ENCODE measurements at regions not wholly inside any gene's neighbourhood (a gene's known extent, or its start where the extent isn't known, plus 50 kb on each side); places are given as distances from the start of the nearest gene placed in this dataset.

DNA sequence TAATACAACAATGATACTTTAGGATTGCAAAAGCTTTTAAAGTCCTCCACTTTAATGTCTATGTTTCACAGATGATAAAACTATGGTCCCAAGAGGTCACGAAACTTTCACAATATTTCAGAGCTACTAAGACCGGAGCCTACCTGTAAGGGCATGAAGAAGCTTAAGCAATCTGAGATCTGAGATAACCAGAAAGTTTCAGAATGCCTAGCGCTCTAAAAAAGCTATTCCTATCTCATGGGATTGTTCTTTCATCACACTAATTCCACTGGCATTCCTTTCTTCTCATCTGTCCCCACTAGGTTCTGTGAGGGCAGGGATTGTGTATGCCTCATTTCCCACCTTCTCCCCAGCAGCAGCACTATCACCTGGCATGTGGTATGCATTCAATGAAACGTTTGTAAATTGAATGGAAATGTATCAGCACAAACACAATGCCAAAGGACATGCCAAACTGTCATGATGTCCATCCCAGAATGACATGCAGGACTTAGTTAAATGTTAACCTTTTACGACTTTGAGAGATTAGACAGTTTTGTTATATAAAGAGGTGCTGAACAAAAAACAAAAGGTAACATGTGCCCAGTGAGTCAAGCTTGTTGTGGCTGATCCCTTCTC, 104.7 kb upstream of the NR2F2 start:
- DNase-seq = no peak

DNA sequence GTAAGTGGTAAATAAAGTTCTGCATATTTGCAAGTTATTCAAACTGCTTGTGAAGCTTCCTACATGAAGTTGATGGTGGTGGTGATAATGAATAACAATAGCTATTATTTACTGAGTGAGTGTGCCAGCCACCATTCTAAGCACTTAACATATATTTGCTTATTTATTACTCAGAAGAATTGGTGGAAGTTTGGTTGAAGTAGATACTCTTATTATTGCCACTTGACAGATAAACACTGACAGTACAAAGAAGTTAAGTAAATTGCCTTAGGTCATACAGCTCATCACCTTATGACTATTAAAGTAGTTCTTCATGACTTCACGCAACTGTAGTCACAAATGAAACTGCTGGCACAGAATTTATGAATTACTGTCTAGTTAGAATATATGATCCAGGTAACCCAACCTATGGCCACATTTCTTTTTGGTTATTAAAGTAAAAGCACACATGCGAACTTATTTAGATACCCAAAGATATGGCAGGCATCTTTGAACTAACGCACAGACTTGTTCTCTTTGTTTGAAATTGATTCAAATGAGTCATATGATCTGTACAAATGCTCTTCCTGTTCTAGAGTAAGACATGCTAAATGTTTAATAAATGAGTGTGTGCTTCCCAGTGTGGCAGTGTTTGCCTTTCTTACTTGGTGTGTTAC, 99.8 kb upstream of the NR2F2 start:
- no peak for DNase-seq

DNA sequence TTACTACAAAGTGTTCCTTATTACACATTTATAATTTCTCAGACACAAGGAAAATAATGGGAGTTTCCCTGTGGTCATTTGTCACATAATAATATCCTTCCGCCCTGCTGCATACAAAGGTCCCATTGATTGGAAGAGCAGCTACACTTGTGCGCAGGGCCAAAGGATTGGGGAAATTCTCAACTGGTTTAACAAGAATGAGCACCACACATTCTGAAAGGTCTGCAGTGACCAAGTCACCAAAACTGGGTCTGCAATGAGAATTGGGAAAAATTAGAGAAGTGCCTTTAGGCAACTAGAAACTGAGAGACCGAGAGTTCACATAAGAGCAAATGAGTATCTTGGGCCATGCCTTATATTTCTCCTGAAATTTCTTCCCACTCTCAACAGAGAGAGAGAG, 98.2 kb upstream of the NR2F2 start:
- no peak for DNase-seq

DNA sequence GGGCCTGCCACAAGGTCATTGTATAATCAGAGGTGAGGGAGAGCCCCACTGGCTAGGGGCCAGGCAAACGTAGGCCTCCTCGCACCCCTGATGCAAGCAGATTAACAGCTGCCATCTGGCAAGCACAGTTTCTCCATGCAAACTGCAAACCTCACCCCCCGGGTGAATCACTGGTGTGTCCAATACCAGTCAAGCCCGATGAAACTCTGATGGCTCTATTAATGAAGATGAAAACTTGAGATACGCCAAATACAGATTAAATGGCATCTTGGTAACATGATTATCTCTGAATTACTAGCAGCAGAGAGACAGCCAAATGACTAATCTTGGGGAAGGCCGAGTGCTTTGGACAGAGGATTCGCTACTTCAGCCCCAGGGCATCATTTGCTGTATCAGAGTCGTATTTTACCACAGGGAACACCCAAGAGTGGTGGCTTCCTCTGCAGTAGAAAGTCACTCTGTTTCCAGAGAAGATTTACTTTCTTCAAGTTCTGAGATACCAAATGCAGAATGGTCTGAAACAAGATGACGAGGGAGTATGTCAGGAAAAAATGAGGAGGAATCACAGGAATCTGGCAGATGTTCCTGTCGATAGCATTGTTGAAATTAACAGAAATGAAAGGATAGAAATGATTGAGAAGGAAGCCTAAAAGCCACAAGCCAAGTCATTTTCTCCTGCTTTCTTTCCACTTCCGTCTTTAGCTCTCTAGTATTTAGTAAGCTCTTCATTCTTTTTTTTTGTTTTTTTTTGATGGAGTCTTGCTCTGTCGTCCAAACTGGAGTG, 96.2 kb upstream of the NR2F2 start:
- DNase-seq = no peak

DNA sequence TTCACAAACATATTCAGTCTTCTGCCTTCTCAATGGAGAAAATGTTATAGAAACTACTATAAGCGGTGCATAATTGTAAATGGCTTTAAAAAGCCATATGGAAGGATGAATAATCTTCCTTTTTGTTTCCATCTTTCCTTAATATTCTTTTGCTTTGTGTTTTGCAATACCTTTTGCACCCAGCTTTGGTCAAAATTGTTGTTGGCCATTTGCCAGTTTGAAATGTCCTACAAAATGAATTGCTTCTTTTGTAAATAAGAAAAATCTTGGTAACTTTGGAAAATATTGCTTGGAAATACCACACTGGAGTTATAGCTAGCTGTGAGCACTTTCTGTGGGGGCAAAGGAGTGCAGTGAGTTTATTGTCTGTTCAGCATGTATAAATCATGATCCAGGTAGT, 93.5 kb upstream of the NR2F2 start:
- no peak for DNase-seq

DNA sequence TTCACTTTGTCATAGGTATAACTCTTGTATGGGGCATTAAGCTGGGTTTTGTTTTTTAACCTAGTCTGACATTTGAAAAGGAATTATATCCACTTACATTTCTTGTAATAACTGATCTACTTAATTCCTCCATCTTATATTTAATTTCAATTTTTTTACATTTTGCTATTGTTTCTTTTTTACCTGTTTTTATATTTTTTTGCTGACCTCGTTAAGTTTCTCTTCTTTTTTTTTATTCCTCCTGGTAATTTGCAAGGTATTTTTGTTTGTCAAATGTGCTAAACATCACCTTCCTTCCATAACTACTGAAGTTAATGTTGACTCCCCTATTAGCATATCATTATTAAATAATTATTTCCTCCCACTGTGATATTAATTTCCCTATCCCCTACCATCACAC, 87.7 kb upstream of the NR2F2 start:
- no peak for DNase-seq

DNA sequence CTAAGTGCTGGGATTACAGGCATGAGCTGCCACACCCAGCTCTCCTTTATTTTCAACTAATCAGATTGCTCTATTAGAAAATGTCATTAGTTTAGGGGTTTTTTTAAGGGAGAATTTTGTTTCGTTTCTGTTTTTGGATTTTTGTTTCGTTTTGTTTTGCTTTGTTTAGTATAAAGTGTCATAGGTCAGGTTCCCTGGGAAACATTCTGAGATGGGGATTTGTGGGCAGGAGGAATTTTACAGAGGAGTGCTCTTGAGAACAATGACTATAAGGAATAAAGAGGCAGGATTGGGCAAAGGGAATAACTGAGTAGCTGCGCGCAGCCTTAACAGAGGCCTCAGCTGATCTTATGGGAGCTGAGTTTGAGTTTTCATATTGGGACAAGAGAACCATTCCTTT, 86.8 kb upstream of the NR2F2 start:
- DNase-seq = no peak

DNA sequence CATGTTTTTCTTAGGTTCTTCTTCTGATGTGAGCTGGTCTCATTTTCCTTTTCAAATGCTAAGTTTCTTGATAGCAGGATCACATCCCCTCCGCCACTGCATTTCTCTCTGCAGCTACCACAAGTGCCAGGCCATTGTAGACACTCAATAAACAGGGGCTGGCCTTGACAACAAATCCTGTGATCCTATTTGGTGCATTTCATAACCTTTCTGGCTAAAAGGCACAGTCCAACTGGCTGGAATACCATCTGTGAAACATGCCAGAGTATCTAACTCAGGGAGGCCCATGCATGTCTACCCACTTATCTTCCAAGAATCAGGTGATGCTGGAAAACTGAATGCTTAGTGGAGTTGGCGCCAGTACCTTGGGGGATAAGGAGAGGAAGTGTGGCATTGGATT, 85.2 kb upstream of the NR2F2 start:
- DNase-seq = no peak

DNA sequence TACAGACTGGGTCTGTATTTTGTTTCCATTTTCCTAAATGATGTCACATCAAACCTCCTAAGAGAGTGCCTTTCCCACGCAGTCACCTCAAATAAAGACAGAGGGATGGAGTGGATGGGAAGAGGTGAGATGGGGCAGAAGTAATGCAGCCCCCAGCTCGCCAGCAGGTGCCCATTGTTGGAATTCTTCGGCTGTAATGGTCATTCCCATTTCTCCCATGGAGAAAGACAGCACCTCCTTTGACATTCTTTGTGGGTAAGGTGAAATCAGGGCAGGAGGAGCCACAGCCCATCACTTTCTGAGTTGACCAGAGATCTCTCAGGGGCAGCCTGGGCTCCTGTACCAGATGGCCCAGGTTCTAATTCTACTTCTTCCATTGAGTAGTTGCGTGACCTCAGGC, 84.4 kb upstream of the NR2F2 start:
- no peak for DNase-seq

DNA sequence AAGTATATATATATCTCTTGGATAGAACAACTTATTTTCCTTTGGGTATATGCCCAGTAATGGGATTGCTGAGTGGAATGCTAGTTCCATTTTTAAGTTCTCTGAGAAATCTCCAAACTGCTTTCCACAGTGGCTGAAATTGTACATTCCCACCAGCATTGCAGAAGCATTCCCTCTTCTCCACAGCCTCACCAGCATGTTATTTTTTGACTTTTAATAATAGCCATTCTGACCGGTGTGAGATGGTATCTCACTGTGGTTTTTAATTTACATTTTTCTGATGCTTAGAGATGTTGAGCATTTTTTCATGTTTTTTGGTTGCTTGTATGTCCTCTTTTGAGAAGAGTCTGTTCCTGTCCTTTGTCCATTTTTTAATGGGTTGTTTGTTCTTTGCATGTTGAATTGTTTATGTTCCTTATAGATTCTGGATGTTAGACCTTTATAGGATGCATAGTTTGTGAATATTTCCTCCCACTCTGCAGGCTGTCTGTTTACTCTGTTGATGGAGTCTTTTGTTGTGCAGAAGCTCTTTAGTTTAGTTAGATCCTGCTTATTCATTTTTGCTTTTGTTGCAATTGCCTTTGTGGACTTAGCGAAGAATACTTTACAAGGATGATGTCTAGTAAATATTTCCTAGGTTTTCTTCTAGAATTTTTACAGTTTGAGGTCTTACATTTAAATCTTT, 82.7 kb upstream of the NR2F2 start:
- no peak for DNase-seq

DNA sequence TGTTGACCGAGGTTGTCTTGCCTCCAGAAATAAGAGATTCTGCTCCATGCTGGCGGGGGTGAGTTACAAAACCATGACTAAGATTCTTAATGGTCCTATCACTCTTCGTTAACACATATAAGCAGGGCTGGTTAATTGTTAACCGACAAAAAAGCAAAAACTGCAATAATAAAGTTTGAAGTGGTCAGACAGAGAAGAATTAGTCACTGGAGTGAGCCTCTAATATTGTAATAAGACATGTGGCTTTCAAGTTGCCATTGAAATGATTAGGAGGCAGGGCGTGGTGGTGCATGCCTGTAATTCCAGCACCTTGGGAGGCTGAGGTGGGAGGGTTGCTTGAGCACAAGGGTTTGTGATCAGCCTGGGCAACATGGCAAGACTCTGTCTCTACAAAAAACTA, 78.4 kb upstream of the NR2F2 start:
- DNase-seq = no peak

DNA sequence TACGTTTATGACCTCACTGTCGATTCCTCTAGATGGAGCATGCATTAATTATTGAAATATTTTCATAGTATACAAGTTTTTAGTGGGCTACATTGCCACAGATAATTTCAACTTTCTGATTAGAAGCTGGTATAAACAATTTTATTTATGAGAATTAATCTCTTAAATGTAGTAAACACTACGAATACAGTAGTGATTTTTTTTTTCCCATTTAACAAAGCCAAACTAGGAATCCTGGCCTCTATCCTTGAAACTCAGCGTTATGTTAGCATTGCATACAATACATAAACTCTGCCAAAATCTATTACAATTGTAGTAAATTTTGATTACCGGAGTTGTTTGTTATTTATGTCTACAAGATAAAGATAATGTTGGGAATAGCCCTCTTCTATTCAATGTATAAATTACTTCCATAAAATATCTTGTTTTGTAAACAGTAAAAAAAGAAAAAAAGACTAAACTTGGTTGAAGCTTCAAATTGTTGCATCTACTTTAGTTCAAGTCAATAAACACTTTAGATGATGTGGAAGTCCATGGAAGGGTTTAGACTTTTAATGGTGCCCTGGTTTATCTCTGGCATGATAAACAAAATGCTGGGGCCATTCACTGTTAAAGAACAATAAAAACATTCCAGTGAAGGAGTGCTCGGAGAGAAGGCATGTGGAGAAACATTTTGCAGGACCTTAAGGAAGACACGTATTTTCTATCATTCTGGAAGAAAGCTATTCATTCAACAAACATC, 77.3 kb upstream of the NR2F2 start:
- DNase-seq = no peak

DNA sequence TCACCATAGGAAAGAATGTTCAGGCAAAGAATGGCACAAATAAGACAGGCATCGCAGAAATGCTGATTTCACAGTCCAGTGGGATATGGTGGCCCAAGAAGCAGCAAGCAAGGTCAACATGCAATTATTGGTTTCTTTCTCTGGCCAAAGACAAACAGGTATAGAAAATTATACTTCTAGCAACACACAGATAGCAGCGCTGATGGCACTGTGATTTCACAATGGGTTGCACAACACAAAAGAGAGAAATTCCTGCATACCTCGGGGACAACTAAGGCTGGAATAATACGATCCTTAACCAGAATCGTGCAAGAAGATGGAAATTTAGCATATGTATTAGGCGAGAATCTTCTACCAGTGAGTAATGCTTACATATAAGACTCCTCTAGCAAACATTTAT, 76.3 kb upstream of the NR2F2 start:
- DNase-seq = no peak

DNA sequence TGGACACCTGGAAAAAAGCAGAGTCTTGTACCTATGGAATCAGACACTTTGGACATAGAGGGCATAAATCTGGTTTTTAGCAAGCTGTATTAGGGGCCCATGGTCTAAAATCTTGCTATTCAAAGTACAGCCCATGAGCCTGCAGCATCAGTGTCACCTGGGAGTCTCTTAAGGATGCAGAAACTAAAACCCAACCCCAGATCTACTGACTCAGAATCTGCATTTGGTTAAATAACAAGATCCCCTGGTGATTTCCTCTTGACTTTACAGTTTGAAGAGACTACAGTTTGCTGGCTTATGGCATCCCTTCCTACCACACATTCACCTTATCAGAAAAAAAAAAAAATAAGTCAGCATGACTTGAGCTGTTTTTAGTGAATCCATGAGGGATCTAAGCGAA, 74.9 kb upstream of the NR2F2 start:
- no peak for DNase-seq

DNA sequence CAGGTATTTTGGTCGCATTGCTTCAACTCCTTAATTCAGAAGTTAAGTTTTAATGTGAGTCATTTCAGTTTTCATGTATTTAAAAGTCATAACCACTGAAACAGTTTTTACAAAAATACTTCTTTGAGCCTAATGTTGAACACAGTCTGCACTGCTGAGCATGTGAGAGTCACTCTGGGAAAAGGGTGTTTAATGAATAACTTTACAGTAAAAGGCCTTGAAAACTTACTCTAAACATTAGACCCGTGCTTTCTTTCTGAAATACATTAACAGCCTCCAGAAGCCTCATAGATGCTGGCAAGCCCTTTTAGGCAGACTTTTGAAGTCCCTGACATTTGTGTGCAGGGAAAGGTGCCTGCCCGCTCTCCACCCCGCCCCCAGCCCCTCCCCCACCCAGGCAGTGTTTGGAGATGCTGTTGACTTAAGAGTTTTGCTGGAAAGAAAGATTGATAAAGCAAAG, 68.9 kb upstream of the NR2F2 start:
- DNase-seq = no peak

DNA sequence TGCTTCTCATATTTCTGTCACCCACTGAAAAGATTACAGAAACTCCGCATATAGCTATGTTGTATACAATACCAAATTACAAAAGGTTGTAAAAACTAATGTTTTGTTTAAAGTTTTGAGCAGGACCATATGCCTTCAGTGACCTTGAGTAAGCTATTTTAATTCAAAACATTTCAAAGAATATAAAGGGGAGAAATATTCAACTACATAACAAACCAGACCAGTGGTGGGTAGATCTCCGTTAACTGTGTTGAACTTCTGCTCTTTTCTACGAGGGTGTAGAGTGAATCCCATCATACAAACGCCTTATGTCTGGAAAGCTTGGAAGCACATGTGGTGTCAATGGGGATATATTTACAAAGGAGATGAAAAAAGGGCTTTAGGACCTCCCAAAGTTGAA, 68.4 kb upstream of the NR2F2 start:
- DNase-seq = no peak

DNA sequence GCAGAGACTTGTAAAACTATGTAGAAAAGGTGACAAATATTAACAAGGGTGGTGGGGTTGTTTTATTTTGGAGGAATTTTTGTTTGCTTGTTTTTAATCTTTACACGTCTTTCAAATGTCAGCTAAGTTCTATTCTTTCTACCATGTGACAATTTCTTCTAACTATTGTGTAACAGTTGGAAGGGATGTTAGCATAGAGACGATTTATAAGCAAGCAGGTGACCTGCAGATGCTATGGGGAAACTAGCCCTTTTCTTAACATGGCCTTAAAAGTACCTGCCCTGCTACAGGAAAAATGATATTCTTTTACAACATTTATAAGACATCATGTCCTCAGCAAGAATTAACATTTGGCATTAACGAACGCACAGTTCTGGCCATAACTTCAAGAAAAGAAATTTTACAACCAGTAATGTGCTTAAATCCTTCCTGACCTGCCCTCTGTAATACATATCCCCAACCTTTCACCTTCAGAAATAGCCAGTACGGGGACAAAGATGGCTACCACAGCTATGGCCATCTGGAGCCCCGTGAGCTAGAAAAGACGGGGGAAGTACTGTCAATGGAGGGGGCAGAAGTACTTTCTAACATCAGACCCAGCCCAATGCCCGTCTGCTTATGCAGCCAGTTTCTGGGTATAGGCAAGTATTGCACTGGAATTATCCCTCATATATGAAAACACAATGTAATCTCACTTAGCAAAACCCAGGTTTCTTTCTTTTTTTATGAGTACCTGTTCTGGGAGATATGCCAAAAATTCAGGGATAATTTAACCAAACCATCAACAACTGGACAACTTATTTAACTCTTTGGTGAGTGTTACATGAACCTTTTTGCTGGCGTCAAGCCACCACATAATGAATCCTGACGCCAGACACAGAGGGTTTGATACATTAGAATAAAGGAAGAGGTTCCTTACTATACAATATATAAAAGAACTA, 67.7 kb upstream of the NR2F2 start:
- no peak for DNase-seq

DNA sequence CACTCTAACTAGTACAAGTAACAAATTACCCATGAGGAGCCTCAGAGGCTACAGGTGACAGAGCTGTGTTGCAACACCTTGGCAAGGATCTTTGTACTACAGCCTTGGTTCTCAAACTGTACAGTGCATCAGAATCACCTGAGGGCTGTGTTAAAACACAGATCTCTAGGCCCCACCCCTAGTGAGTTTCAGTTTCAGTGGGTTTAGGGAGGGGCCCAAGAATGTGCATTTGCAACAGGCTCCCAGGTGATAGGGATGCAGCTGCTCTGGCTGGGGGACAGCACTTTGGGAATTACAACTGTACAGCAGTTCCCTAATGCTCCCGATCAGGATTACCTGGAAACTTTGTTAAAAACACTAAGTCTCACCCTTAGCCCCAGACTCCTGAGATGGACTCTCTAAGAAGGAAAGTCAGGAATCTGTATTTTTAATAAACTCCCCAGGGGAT, 66.1 kb upstream of the NR2F2 start:
- DNase-seq = no peak

DNA sequence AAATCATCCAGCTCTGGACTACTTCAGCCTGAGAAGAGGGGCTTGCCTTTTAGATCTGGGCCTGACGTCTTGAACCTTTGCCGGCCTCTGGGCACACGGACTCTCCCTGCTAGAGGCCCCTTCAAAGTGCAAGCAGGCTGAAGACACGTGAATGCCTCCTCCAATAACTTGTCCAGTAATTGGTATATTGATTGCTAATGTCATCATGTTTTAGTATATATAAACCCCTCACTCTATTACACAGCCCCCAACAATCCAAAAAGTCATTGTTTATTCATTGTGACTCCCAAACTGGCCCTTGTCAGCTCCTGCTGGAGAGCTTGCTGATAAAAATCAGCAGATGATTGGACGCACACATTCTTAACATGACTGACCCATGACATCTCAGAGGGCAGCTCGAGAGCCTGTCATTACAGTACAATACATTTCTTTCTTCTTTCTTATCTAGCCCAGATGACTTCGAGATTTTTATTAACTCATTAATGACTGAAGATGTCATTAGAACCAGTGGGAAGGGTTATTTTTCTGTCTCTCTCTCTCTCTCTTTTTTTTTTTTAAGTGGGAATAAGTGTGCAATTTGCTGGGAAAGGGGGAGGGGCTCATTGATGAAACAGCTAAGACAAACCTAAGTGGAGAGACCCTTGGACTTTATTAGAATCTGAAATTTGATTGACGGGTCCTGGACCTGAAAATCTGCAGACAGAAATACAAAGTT, 65.5 kb upstream of the NR2F2 start:
- no peak for DNase-seq

DNA sequence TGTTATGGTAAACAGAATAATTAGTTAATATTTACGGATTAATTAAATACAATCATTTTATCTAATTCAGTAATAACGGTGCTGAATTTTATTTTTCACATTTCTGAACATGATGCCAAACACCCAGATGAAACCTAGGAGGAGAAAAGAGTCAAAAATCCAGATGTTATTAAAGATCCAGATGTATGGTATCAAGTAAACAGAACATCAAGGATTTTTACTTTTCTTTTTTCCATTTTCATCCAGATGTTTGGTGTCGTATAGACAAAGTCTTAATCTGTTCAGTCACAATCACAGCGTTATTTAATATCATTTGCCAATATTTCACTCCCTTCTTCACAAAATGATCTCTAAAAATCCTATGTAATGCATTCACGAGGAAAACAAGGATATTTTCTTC, 64.0 kb upstream of the NR2F2 start:
- no peak for DNase-seq

DNA sequence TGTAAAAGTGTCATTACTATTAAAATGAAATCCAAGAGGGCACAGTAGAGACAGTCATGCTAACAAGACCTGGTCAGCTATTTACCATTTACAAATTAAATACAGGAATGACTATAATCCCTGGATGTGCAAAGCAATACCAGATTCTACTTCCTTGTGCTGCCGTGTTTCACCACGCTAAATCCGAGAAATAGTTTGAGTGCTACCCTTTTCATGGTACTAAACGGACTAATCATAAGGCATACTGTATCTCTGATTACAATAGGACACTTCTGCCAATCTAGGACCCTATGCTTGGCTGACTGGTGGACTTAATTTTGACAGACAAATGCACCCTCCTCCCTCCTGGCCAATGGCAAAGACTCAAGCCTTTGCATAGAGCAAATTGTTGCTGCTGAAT, 63.0 kb upstream of the NR2F2 start:
- no peak for DNase-seq

All from NCI-H2171 (cell line).